Stomach smooth muscle (tissue), 2 donors: ENCODE measurements at regions not wholly inside any gene's neighbourhood (a gene's known extent, or its start where the extent isn't known, plus 50 kb on each side); places are given as distances from the start of the nearest gene placed in this dataset.

ENCODE experiments used
- H3K27ac ChIP-seq: one replicate; pipeline ENCODE4 v1.7.0; 2013; ENCODE audit warnings: mild to moderate bottlenecking, low read length, inconsistent platforms
- H3K27me3 ChIP-seq, 2 donors: one replicate each; pipeline ENCODE4 v1.7.0; 2013; ENCODE audit warnings: low read length in 2 of 2; ENCODE audit not compliant: insufficient read depth in 2 of 2, control insufficient read depth in 1 of 2
- H3K36me3 ChIP-seq, 2 donors: one replicate each; pipeline ENCODE4 v1.7.0; 2013; ENCODE audit warnings: low read length in 2 of 2; ENCODE audit not compliant: control insufficient read depth in 2 of 2, insufficient read depth in 2 of 2
- H3K4me1 ChIP-seq: one replicate; pipeline ENCODE4 v1.7.0; 2013; ENCODE audit warnings: low read length; ENCODE audit not compliant: control insufficient read depth, insufficient read depth
- H3K4me3 ChIP-seq, 2 donors: one replicate each; pipeline ENCODE4 v1.7.0; 2013; ENCODE audit warnings: low read length in 2 of 2
- H3K9ac ChIP-seq, 2 donors: one replicate each; pipeline ENCODE4 v1.7.0; 2013; ENCODE audit warnings: low read length in 2 of 2, mild to moderate bottlenecking in 1 of 2
- H3K9me3 ChIP-seq, 2 donors: one replicate each; pipeline ENCODE4 v1.7.0; 2013; ENCODE audit warnings: low read length in 2 of 2; ENCODE audit not compliant: control insufficient read depth in 2 of 2
- donor health status: healthy.
- donor health status: Pancreatic carcinoma.

DNA sequence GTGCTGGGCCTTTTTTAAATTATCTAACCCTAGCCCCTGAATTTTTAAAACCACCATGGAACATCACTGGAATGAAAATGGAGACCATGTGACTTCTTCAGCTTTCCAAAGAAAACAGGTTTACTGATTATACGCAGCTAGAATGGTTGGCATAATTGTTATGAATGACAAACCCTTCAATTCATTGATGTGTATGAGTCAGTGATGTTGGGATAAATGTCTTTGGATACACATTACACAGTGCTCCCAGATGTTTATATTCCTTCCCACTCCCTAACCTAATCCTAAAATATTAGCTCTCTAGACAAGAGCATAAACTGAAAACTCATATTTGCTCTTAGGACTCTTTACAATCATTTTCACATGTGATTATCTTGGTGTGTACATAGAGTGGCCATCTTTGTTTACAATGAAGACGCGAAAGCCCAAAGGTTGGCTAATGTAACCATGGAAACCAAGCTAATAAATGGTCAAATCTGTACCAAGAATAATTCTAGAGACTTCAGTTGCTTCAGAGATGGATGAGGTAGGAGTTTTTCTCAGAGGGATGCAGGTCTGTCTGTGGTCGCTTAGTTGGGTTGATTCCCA is 131.2 kb upstream of the HMHB1 start:
- no peaks in the 10 kb centered on the region for H3K27me3 ChIP-seq
- H3K9ac ChIP-seq: no peak overlapping the region
- no peak overlapping the region for H3K27ac ChIP-seq
- H3K36me3 ChIP-seq: no peaks in the 10 kb centered on the region
- H3K4me1 ChIP-seq: peaks cover 5% of the 10 kb centered on the region
- H3K9me3 ChIP-seq: no peaks in the 10 kb centered on the region
- H3K4me3 ChIP-seq: no peak overlapping the region

DNA sequence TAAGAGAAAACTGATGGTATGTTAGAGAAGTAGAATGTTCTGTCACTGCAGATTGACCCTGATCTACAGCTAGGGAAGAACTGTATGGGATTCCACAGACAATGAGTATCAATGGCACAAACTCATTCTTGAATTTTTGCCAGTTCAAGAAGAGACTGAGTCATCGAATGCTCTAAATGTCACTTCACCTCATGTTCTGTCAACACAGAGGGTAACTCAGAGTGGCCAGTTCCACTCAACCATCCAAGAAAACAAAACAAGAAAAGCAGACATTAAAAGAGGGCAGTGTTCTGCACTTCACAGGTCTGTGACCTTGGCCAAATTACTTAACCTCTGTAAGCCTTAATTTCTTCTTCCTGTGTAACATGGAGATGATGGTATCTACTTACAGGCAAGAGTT is 132.2 kb upstream of the HMHB1 start:
- no peaks in the 10 kb centered on the region for H3K27me3 ChIP-seq
- no peaks in the 10 kb centered on the region for H3K9me3 ChIP-seq
- peaks cover 5% of the 10 kb centered on the region for H3K4me1 ChIP-seq
- H3K4me3 ChIP-seq: no peak overlapping the region
- H3K36me3 ChIP-seq: no peaks in the 10 kb centered on the region
- no peak overlapping the region for H3K9ac ChIP-seq
- H3K27ac ChIP-seq: no peak overlapping the region

DNA sequence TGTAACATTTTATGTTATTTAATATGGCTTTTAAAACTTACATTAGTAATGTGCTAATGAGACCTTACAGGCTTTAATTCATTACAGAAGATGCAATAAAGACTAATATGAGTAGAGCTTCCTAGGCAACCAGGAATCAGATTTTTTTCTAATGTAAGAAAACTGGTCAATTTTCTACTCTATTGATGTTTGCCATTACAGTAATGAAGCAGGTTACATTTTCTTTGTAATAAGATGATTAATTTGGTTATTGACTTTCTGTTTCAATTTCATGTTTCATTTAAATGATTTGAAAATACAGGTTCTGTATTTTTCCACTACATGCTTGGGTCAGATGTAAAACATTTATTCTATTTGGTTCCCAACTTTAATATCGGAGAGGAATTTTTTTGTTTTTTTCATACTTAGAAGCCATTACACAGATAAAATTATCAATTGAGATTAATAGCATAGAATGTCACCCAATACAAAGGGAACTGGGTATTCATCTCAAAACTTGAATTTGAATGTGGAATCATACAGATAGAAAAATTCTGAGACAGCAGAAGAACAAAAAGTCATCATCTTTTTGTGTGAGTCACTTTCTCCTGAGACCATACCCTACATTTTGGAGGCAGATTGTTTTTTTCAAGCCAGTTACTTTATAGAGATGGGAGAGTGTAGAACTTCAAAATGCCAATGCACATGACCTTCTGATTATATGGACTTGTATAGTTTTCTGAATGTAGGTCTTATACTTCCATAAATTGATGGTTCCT is 133.6 kb upstream of the HMHB1 start:
- Histone ChIP-seq H3K9me3 (no peaks in the 10 kb centered on the region), H3K36me3 (no peaks in the 10 kb centered on the region), H3K4me3 (no peak overlapping the region), H3K9ac (no peak overlapping the region), H3K4me1 (peaks cover 5% of the 10 kb centered on the region), H3K27me3 (no peaks in the 10 kb centered on the region), H3K27ac (no peak overlapping the region)

DNA sequence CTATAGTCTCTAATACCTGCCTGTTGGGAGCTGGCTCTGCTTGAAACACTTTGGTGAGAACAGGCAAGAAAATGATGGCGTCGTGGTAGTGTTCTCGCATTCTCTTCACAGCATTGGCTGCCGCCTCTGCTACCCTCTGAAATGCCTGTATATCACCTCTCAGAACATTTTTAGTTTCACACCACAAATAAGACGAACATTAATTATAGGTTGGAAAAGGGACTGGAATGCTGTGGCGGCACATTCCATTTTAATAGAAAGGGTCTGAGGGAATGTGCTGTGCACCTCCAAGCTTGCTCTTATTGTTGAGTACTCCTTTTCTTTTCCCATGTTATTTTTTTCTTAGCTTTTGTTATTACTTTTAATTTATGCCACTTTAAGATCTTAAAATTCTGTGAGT is 134.6 kb upstream of the HMHB1 start:
- no peaks in the 10 kb centered on the region for H3K36me3 ChIP-seq
- H3K27ac ChIP-seq: no peak overlapping the region
- no peaks in the 10 kb centered on the region for H3K9me3 ChIP-seq
- no peak overlapping the region for H3K4me3 ChIP-seq
- H3K9ac ChIP-seq: no peak overlapping the region
- H3K4me1 ChIP-seq: peaks cover 5% of the 10 kb centered on the region
- no peaks in the 10 kb centered on the region for H3K27me3 ChIP-seq

DNA sequence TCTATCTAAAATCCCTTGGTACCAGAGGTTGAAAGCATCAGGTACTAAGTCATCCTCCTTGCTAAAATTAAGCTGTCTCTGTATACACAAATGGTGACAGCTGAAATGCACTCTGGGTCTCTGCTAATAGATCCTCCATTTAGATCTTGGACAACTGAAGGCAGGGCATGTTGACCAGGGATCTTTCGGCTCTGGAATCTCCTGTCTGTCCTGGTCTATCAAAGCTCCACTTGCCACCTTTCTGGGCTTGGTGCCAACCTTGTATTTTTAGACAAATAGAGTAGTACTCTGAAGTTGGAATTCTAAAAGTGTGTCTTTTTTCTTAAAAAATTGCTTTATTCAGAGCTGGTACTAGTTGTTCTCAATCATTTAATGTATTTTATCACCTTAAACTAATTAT is 135.2 kb upstream of the HMHB1 start:
- H3K36me3 ChIP-seq: no peaks in the 10 kb centered on the region
- H3K27me3 ChIP-seq: no peaks in the 10 kb centered on the region
- no peaks in the 10 kb centered on the region for H3K9me3 ChIP-seq
- H3K27ac ChIP-seq: no peak overlapping the region
- no peak overlapping the region for H3K9ac ChIP-seq
- H3K4me1 ChIP-seq: no peaks in the 10 kb centered on the region
- H3K4me3 ChIP-seq: no peak overlapping the region

DNA sequence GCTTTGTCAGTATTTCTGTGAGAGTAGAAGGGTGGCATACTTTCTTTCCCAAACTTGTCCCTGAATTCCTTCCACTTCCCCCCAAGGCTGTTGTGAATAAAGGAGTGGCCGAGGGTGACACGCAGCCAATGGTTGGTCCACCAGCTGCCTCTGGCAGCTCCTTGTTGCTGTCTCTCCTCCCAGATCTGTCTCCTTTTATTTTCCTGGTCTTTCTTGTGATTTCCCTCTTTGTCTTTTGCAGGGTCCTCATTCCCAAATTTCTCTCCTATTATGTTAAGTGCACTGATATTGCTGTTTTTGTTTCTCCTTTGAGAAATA is 137.5 kb upstream of the HMHB1 start:
- Histone ChIP-seq H3K9me3 (no peaks in the 10 kb centered on the region), H3K27me3 (no peaks in the 10 kb centered on the region), H3K4me3 (no peak overlapping the region), H3K36me3 (no peaks in the 10 kb centered on the region), H3K4me1 (no peaks in the 10 kb centered on the region), H3K9ac (no peak overlapping the region), H3K27ac (no peak overlapping the region)

DNA sequence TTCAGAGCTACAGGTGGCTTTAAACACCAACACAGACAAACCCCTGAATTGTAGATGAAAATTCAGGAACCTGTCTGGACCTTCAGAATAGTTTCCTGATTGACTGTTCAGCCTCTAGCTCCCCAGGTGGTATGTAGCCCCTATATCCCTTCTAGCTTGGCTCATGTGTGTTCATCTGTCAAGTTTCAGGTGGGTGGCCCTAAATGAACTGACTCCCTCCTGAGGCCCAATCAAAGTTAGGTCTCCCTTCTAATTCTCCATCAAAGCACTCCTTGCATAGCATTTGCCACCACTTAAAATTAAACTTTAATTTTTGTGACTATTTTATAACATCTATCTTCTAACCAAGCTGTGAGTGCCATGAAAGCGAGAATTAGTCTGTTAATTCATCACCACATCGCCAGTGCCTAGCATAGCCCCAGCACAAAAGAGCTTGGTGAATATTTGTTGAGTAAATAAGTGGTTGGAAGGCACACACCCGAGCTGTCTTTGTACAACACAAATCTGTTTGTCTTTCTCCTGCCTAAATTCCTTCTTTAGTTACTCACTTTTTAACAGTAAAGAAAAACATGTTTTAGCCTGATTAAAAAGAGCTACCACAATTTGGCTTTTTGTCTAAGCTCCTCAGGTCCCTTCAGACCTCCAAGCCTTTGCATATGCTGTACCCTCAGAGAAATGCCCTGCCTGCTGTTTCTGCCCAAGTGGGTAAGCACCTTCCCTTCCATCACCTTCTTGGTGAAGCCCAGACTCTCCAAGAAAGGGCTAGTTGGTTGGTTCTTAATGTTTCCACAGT is 138.1 kb upstream of the HMHB1 start:
- Histone ChIP-seq H3K9ac (no peak overlapping the region), H3K9me3 (no peaks in the 10 kb centered on the region), H3K4me1 (no peaks in the 10 kb centered on the region), H3K36me3 (no peaks in the 10 kb centered on the region), H3K27ac (no peak overlapping the region), H3K27me3 (no peaks in the 10 kb centered on the region), H3K4me3 (no peak overlapping the region)

DNA sequence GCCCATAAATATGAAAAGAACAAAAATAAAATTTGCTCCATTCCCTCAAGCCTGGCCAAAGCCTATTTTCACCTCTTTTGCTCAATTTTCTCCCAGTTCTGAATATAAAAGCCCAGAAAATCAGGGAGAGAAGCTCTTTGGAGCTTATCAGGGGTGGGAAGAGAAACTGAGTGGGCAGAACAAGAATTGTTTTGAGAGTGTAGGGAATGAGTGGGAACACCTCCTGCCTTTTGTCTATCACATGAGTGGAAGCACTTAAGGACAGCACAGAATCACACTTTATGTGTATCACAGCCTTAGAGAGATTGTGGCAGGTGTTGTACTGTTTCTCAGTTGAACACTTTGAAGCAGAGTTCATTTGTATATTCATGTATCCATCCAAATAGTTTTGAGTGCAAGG is 139.2 kb upstream of the HMHB1 start:
- Histone ChIP-seq H3K27me3 (no peaks in the 10 kb centered on the region), H3K9me3 (no peaks in the 10 kb centered on the region), H3K4me3 (no peak overlapping the region), H3K4me1 (no peaks in the 10 kb centered on the region), H3K27ac (no peak overlapping the region), H3K9ac (no peak overlapping the region), H3K36me3 (no peaks in the 10 kb centered on the region)

DNA sequence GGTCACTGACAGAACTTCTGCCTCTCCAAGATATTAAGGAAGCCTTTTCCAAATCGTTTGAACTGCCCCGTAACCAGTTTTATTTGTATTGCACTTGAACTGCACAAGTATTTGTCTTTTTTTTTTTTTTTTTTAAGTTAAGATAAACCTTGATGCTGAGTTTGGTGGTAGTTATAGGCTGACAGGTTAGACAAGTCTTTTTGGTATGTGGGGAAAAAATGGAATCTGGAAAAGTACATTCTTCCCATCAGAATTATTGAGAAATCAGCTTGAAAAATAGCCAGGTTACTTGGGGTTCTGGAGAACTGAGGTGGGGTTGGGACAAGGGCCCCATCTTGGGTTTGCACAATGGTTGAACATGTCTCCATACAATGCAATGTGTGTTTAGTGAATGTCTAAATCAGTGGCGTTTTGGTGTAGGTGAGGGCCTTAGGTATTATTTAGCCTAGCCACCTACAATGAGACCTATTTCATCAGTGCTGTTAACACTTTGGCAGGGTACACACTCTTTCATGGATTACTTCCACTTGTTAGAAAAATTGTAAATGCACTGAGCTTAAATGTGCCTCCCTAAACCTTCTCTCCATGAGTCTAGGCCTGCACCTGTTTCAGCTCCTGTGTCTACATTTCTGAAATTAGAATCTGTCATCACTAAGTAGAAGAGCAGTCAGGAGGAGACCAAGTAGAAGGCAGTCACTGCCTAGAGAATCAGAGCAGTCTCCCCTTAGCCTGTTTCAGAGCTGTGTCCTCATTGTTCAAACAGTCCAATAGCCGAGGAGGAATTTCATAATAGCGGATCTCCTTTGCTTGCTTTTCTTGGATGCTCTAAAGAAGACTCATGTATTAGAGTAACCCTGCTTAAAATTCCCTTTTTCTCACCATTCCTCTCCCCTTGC is 140.0 kb upstream of the HMHB1 start:
- H3K27ac ChIP-seq: no peak overlapping the region
- no peak overlapping the region for H3K9ac ChIP-seq
- no peaks in the 10 kb centered on the region for H3K4me1 ChIP-seq
- no peaks in the 10 kb centered on the region for H3K27me3 ChIP-seq
- H3K9me3 ChIP-seq: no peaks in the 10 kb centered on the region
- H3K36me3 ChIP-seq: no peaks in the 10 kb centered on the region
- H3K4me3 ChIP-seq: no peak overlapping the region

DNA sequence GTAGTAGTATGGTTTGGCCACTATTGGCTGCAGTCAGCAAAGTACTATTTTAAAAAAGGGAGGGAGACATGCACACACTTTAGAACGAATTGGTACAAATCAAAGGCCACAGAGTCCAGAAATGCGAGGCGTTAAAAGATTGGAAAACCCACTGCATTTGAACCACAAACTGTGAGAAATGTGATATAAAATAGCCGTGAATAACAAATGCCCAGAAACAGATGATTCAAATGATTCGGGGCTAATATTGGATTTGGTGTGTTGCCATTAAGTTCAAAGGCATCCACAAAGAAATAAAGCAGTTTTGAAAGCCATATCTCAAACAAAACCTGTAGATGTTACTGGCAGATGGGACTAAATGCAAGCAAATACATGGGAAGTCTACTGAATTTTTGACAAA is 140.9 kb upstream of the HMHB1 start:
- no peaks in the 10 kb centered on the region for H3K27me3 ChIP-seq
- no peak overlapping the region for H3K27ac ChIP-seq
- no peaks in the 10 kb centered on the region for H3K9me3 ChIP-seq
- H3K36me3 ChIP-seq: no peaks in the 10 kb centered on the region
- H3K4me3 ChIP-seq: no peak overlapping the region
- no peaks in the 10 kb centered on the region for H3K4me1 ChIP-seq
- H3K9ac ChIP-seq: no peak overlapping the region
